ENCODE measurements at regions not wholly inside any gene's neighbourhood (a gene's known extent, or its start where the extent isn't known, plus 50 kb on each side); places are given as distances from the start of the nearest gene placed in this dataset.
"Not testable (repeated sequence)": the region's sequence is repeated elsewhere in the genome, so short reads cannot be mapped to it uniquely, and the experiment has no call there.

GRCh38 chr9:30258094-30258493, 2126.3 kb upstream of the ACO1 start:
- H3K4me1 ChIP-seq (ENCODE audit: insufficient read depth, low read length): no peaks in the 10 kb centered on the region
- no peaks in the 10 kb centered on the region for H3K27me3 ChIP-seq (ENCODE audit: insufficient read depth, low read length)
- H3K27ac ChIP-seq (ENCODE audit: low read length): no peak overlapping the region
- H3K4me3 ChIP-seq (ENCODE audit: low read length): no peak overlapping the region
- H3K9ac ChIP-seq (ENCODE audit: low read depth, low read length): no peak overlapping the region
- no peaks in the 10 kb centered on the region for H3K36me3 ChIP-seq (ENCODE audit: insufficient read depth, low read depth, low read length)
- peaks cover 5% of the 10 kb centered on the region; the same call in 1 of the 2 replicates for H3K9me3 ChIP-seq (ENCODE audit: insufficient read depth, low read depth, low read length)

- Histone ChIP-seq H3K36me3 (ENCODE audit: insufficient read depth, low read depth, low read length) (no peaks in the 10 kb centered on the region), H3K27me3 (ENCODE audit: insufficient read depth, low read length) (no peaks in the 10 kb centered on the region), H3K9ac (ENCODE audit: low read depth, low read length) (no peak overlapping the region), H3K4me1 (ENCODE audit: insufficient read depth, low read length) (no peaks in the 10 kb centered on the region), H3K4me3 (ENCODE audit: low read length) (no peak overlapping the region), H3K27ac (ENCODE audit: low read length) (no peak overlapping the region), H3K9me3 (ENCODE audit: insufficient read depth, low read depth, low read length) (peaks cover 10% of the 10 kb centered on the region; the same call in 1 of the 2 replicates)
Measured at GRCh38 chr9:30280229-30280900, 2104.1 kb upstream of the ACO1 start.

- H3K27ac ChIP-seq (ENCODE audit: low read length): no peak overlapping the region
- no peak overlapping the region for H3K9ac ChIP-seq (ENCODE audit: low read depth, low read length)
- H3K27me3 ChIP-seq (ENCODE audit: insufficient read depth, low read length): no peaks in the 10 kb centered on the region
- no peak overlapping the region for H3K4me3 ChIP-seq (ENCODE audit: low read length)
- H3K36me3 ChIP-seq (ENCODE audit: insufficient read depth, low read depth, low read length): no peaks in the 10 kb centered on the region
- no peaks in the 10 kb centered on the region for H3K9me3 ChIP-seq (ENCODE audit: insufficient read depth, low read depth, low read length)
- H3K4me1 ChIP-seq (ENCODE audit: insufficient read depth, low read length): no peaks in the 10 kb centered on the region
Measured at GRCh38 chr9:30289435-30289834, 2095.0 kb upstream of the ACO1 start.

GRCh38 chr9:30292026-30292425, 2092.4 kb upstream of the ACO1 start:
- H3K4me3 ChIP-seq (ENCODE audit: low read length); H3K27ac ChIP-seq (ENCODE audit: low read length); H3K9me3 ChIP-seq (ENCODE audit: insufficient read depth, low read depth, low read length); H3K27me3 ChIP-seq (ENCODE audit: insufficient read depth, low read length); H3K9ac ChIP-seq (ENCODE audit: low read depth, low read length); H3K36me3 ChIP-seq (ENCODE audit: insufficient read depth, low read depth, low read length); H3K4me1 ChIP-seq (ENCODE audit: insufficient read depth, low read length): not testable (repeated sequence)

GRCh38 chr9:30293231-30293630, 2091.2 kb upstream of the ACO1 start:
- no peak overlapping the region for H3K9ac ChIP-seq (ENCODE audit: low read depth, low read length)
- no peak overlapping the region for H3K27ac ChIP-seq (ENCODE audit: low read length)
- H3K4me1 ChIP-seq (ENCODE audit: insufficient read depth, low read length): 0 out of 2 replicates have a peak, but pooled peaks cover 3% of the 10 kb centered on the region
- H3K27me3 ChIP-seq (ENCODE audit: insufficient read depth, low read length): no peaks in the 10 kb centered on the region
- H3K4me3 ChIP-seq (ENCODE audit: low read length): no peak overlapping the region
- H3K9me3 ChIP-seq (ENCODE audit: insufficient read depth, low read depth, low read length): no peaks in the 10 kb centered on the region
- no peaks in the 10 kb centered on the region for H3K36me3 ChIP-seq (ENCODE audit: insufficient read depth, low read depth, low read length)

GRCh38 chr9:30299126-30299780, 2085.2 kb upstream of the ACO1 start:
- Histone ChIP-seq H3K4me1 (ENCODE audit: insufficient read depth, low read length) (0 out of 2 replicates have a peak, but pooled peaks cover 3% of the 10 kb centered on the region), H3K27ac (ENCODE audit: low read length) (no peak overlapping the region), H3K9me3 (ENCODE audit: insufficient read depth, low read depth, low read length) (no peaks in the 10 kb centered on the region), H3K9ac (ENCODE audit: low read depth, low read length) (no peak overlapping the region), H3K27me3 (ENCODE audit: insufficient read depth, low read length) (no peaks in the 10 kb centered on the region), H3K36me3 (ENCODE audit: insufficient read depth, low read depth, low read length) (no peaks in the 10 kb centered on the region), H3K4me3 (ENCODE audit: low read length) (no peak overlapping the region)

- Histone ChIP-seq H3K9me3 (ENCODE audit: insufficient read depth, low read depth, low read length) (no peaks in the 10 kb centered on the region), H3K27me3 (ENCODE audit: insufficient read depth, low read length) (no peaks in the 10 kb centered on the region), H3K9ac (ENCODE audit: low read depth, low read length) (no peak overlapping the region), H3K4me1 (ENCODE audit: insufficient read depth, low read length) (no peaks in the 10 kb centered on the region), H3K27ac (ENCODE audit: low read length) (no peak overlapping the region), H3K4me3 (ENCODE audit: low read length) (no peak overlapping the region), H3K36me3 (ENCODE audit: insufficient read depth, low read depth, low read length) (no peaks in the 10 kb centered on the region)
Measured at GRCh38 chr9:30301271-30301963, 2083.0 kb upstream of the ACO1 start.

- Histone ChIP-seq H3K4me3 (ENCODE audit: low read length) (no peak overlapping the region), H3K9ac (ENCODE audit: low read depth, low read length) (no peak overlapping the region), H3K27ac (ENCODE audit: low read length) (no peak overlapping the region), H3K4me1 (ENCODE audit: insufficient read depth, low read length) (no peaks in the 10 kb centered on the region), H3K27me3 (ENCODE audit: insufficient read depth, low read length) (no peaks in the 10 kb centered on the region), H3K36me3 (ENCODE audit: insufficient read depth, low read depth, low read length) (no peaks in the 10 kb centered on the region), H3K9me3 (ENCODE audit: insufficient read depth, low read depth, low read length) (peaks cover 1% of the 10 kb centered on the region; the same call in 1 of the 2 replicates)
Measured at GRCh38 chr9:30310711-30311110, 2073.7 kb upstream of the ACO1 start.

GRCh38 chr9:30329431-30329830, 2055.0 kb upstream of the ACO1 start:
- H3K9ac ChIP-seq (ENCODE audit: low read depth, low read length): no peak overlapping the region
- no peaks in the 10 kb centered on the region for H3K27me3 ChIP-seq (ENCODE audit: insufficient read depth, low read length)
- no peaks in the 10 kb centered on the region for H3K36me3 ChIP-seq (ENCODE audit: insufficient read depth, low read depth, low read length)
- H3K4me1 ChIP-seq (ENCODE audit: insufficient read depth, low read length): no peaks in the 10 kb centered on the region
- no peaks in the 10 kb centered on the region for H3K9me3 ChIP-seq (ENCODE audit: insufficient read depth, low read depth, low read length)
- H3K27ac ChIP-seq (ENCODE audit: low read length): no peak overlapping the region
- H3K4me3 ChIP-seq (ENCODE audit: low read length): no peak overlapping the region

- H3K27me3 ChIP-seq (ENCODE audit: insufficient read depth, low read length): no peaks in the 10 kb centered on the region
Measured at GRCh38 chr9:30348904-30349303, 2035.5 kb upstream of the ACO1 start.

GRCh38 chr9:30349526-30350513, 2034.6 kb upstream of the ACO1 start:
- H3K4me3 ChIP-seq (ENCODE audit: low read length): no peak overlapping the region
- no peaks in the 10 kb centered on the region for H3K36me3 ChIP-seq (ENCODE audit: insufficient read depth, low read depth, low read length)
- H3K4me1 ChIP-seq (ENCODE audit: insufficient read depth, low read length): no peaks in the 10 kb centered on the region

More at GRCh38 chr9:30348904-30349303, 2035.5 kb upstream of the ACO1 start:
- Histone ChIP-seq H3K9ac (ENCODE audit: low read depth, low read length) (no peak overlapping the region), H3K9me3 (ENCODE audit: insufficient read depth, low read depth, low read length) (no peaks in the 10 kb centered on the region), H3K27ac (ENCODE audit: low read length) (no peak overlapping the region), H3K36me3 (ENCODE audit: insufficient read depth, low read depth, low read length) (no peaks in the 10 kb centered on the region), H3K4me1 (ENCODE audit: insufficient read depth, low read length) (no peaks in the 10 kb centered on the region), H3K4me3 (ENCODE audit: low read length) (no peak overlapping the region)

More at GRCh38 chr9:30349526-30350513, 2034.6 kb upstream of the ACO1 start:
- H3K9ac ChIP-seq (ENCODE audit: low read depth, low read length): no peak overlapping the region
- H3K27me3 ChIP-seq (ENCODE audit: insufficient read depth, low read length): no peaks in the 10 kb centered on the region
- no peaks in the 10 kb centered on the region for H3K9me3 ChIP-seq (ENCODE audit: insufficient read depth, low read depth, low read length)
- no peak overlapping the region for H3K27ac ChIP-seq (ENCODE audit: low read length)

Data from iPS-20b (cell line).